ENCODE measurements at regions not wholly inside any gene's neighbourhood (a gene's known extent, or its start where the extent isn't known, plus 50 kb on each side); places are given as distances from the start of the nearest gene placed in this dataset.

GRCh38 chr6:88455317-88455716 is 289.2 kb upstream of the CNR1 start:
- ChIA-PET POLR2A (no interaction called here), CTCF (ENCODE audit: low intra/inter-chr PET ratio, low total read pairs) (no interaction called here)
- no peaks in the 10 kb centered on the region for H3K27me3 ChIP-seq (ENCODE audit: control insufficient read depth in 1 of 2, insufficient read depth in 2 of 2, low read length in 2 of 2)
- no peak overlapping the region for H2AFZ ChIP-seq (ENCODE audit: low read length)
- WGBS (ENCODE audit: low lambda C conversion rate), result 2% methylated on average over 3 of the region's 3 CpGs
- H3K9me3 ChIP-seq (ENCODE audit: low read length), result no peaks in the 10 kb centered on the region
- no peaks in the 10 kb centered on the region for H3K36me3 ChIP-seq (replicated peaks in 1 of 2; ENCODE audit: control insufficient read depth in 1 of 2, insufficient read depth in 2 of 2, low read length in 2 of 2)
- ATAC-seq (no peak), FAIRE-seq (no peak), DNase-seq (ENCODE audit: low spot score) (no peak)
- H3K4me1 ChIP-seq (ENCODE audit: insufficient read depth, low read length), result no peaks in the 10 kb centered on the region
- H3K4me3 ChIP-seq (replicated peaks in 1 of 3; ENCODE audit: insufficient read depth in 1 of 3, low read depth in 2 of 3, low read length in 3 of 3), result no peak overlapping the region
- no peaks in the 10 kb centered on the region for H3K79me2 ChIP-seq (ENCODE audit: insufficient read depth, low read length)
- TF ChIP-seq ZFP36L1 (CRISPR knock-in tag; IDR thresholded peaks at IDR 0.05) (no peak), ZNF501 (CRISPR knock-in tag; IDR thresholded peaks at IDR 0.05) (no peak), KMT2B (CRISPR knock-in tag; IDR thresholded peaks at IDR 0.05) (no peak), NFAT5 (CRISPR knock-in tag; IDR thresholded peaks at IDR 0.05) (no peak), GFI1 (CRISPR knock-in tag; IDR thresholded peaks at IDR 0.05; ENCODE audit: borderline replicate concordance) (no peak), RARA (CRISPR knock-in tag; IDR thresholded peaks at IDR 0.05) (no peak), SMC3 (IDR thresholded peaks at IDR 0.05; ENCODE audit: low read length) (no peak)
- no peak overlapping the region for H3K4me2 ChIP-seq (ENCODE audit: low read depth, low read length)
- no peak overlapping the region for H3K27ac ChIP-seq (ENCODE audit: extremely low read length, insufficient read depth, low read length)
- in situ Hi-C loops (cut with HindIII; ENCODE audit: extremely low pct_ligation_motif_present, low pct_unique_long_range_greater_than_20kb), result no loop called here
- H4K20me1 ChIP-seq (ENCODE audit: insufficient read depth, low read length), result no peaks in the 10 kb centered on the region
- no TSS peak for BruUV-seq (replicated peaks)
- H3K9ac ChIP-seq (ENCODE audit: insufficient read depth, low read depth, low read length), result no peak overlapping the region
- intact Hi-C loops (cut with micrococcal nuclease; ENCODE audit: unreplicated experiment), result no loop called here
